GM19099 (cell line): ENCODE measurements at regions not wholly inside any gene's neighbourhood (a gene's known extent, or its start where the extent isn't known, plus 50 kb on each side); places are given as distances from the start of the nearest gene placed in this dataset.

Experiments used
- POLR2A ChIP-seq: IDR thresholded peaks from 3 replicates; pipeline ENCODE4 v1.6.1; 2011; ENCODE audit warnings: low read depth; ENCODE audit not compliant: insufficient read length; ENCODE audit errors: extremely low read depth

DNA sequence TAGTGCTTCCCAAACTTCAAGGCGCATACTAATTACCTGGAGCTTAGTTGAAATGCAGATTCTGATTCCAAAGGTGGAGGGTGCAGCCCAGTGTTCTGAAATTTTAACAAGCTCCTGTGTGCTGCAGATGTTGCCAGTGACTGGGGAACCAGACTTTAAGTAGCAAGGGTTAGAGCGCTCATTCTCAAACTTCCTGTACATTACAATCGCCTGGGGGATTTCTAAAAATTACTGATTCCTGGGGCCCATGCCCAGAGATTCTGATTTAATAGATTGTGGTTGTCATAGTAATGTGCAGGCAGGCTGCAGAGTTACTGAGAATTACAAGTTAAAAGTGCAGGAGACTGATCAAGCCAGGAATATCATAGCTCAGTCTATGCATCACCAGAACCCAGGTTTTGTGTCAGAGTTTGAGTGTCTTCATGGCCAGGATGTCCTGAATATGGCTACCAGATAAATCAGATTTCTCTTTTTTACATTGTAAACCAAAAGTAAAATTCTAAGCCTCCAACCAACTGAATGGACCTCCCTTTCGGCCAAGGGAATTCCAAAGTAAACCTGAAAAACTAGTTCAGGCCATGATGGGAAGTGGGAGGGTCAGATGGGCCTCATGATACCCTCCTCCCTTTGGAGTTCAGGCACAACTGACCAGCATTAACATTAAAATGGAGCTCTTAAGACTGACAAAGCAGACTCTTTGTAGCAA, 121.6 kb downstream of the ATXN3L start:
- no peak for TF ChIP-seq POLR2A

DNA sequence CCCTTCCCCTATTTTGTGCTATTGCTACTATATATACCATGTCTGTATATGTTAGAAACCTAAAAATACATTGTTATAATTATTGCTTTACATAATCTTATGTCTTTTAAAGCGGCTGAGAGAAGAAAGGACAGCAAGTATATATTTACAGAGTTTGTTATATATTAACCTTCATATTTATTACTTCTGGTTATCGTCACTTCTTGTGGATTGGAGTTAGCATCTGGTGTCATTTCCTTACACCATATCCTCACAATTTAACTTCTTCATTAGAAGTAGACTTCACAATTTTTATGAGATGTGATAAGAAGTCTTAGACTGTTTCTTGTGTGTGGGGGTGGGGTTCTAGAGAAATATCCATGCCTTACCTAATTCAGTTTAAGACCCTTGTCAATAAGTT, 123.1 kb downstream of the ATXN3L start:
- no peak for TF ChIP-seq POLR2A

DNA sequence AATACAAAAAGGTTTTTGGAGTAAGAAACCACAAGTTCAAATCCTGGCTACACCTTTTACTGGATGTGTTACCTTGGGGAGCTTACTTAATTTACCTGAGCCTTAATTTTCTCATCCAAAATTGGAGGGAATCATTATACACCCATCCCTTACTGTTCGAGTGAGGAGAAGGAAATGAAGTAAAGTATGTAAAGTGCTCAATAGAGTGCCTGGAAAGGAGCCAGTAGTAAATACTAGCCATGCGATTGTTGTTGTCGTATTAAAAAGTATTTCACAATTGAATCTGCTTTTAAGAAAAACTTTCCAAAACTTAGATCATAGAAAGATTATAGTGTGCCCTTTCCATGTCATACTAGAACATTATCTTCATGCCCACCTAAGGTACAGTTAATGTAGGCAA, 124.5 kb downstream of the ATXN3L start:
- no peak for TF ChIP-seq POLR2A

DNA sequence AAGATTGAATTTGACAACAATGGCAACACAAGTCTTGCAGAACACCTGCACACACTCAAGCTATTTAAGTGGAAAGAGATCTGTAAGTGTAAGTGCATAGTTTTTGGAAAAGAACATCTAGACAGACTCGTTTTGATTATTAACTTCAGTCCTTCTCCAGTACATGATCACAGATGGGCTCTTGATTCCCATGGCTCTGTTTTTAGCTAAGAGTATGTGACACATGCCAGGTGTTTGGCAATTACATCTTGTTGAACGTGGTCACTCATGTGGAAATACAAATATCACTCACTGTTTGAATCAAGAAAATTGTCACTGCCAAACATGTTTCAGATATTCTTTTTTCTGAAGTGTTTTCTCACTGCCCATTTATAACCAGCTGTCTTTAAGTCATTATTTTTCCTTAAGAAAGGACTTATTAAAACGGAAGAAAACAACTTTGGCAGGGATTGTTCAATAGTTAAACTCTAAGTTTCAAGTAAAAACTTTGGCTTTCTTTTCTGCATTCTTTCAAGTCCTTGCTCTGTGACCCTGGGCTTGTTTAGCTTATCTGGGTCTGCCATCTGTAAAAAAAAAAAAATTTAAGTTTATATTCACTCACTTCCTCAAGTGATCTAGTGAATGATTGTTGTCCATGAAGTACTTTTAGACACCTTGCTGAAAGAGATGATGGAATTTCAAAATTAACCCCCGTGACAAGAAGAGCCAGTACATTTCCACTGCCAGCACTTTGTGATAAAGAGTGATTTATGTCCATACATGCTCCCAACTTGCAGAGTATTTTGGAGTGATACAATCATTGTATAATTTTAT, 125.4 kb downstream of the ATXN3L start:
- no peak for TF ChIP-seq POLR2A

DNA sequence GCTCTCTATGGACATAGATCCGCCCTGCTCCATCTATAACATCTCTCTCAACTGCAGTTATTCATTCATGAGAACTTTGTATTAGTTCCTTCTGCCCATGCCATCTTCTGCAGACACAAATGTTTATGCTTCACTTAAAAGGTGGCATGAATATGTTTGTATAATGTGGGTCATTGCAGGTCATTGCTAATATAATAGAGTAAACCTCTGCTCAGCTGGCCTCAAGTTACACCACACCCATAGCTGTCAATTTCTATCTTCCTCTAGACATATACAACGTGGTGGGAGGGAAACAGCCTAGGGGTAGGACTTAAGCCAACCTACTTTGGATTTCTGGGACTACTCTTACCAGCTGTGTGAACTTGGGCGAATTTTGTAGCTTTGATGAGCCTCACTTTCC, 129.8 kb downstream of the ATXN3L start:
- TF ChIP-seq POLR2A = no peak

DNA sequence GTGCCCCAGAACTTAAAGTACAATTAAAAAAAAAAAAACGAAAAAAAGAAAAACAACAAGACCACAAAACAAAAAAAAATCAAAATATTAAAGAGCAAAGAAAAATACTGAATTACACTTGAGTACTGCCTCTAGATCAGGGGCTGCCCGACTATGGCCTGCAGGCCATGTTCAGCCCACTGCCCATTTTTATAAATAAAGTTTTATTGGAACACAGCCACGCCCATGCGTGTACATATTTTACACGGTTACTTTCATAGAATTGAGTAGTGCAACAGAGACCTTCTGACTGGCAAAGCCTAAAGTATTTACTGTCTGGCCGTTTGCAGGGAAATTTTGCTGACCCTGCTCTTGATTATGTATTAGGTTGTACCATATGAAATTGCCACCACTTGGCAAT, 130.5 kb downstream of the ATXN3L start:
- TF ChIP-seq POLR2A = no peak

DNA sequence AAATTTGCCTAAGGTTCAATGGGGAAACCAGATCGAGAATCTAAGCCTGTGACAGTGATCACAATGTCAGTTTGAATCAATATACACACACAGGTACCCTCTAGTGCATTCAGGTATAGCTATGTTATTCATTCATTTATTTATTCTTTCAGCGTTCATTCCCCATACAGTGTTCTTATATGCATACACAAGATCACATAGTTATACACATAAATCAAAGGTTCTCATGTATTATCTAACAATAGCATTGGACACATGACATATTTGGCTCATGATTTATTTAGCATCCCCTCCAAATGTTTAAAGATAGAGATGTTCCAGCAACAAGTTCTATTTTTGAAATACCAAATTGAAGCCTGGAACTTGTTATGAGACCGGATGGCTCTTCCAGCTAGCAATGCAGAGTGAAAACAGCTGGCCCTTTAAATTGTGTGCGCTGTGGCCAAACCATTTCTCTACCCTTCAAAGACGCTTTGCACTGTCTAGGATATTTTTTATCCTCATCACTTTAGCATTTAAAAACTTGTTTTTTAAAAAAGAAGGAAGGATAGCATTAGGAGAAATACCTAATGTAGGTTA, 131.0 kb downstream of the ATXN3L start:
- no peak for TF ChIP-seq POLR2A

DNA sequence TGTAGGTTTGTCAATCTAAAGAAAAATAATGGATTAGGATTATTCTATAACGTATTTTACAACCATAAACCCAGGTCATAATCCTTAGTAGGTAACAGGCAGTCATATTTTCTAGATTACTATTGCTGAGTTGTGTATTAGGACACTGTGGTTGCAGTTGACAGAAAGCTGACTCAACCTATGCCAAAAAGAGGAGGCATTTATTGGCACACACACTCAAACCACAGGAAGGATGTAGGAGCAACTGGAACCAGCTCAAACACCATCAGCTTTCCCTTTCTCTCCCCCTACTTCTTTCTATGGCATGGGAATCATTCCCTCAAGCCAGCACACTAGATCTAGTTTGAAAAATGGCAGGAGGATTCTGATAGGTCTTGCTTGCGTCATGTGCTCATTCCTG, 136.4 kb upstream of the FAM9C start:
- TF ChIP-seq POLR2A = no peak

DNA sequence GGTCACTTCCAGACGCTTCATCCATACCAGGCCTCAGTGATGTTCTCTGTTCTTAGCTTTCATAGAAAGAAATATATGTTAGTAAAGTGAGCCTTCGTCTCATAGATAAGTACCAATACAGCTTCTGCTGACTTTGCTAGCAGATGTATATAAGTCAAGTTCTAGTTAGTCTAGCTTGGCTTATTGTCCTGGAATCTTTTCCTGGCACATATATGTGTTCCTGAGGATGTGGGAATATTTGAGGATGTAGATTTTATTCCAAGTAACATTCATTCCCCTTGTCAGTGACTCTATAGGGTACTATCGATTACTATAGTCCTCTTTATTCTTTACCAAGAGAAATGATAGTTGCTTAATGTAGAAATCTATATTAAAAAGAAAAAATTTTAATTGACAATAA, 135.2 kb upstream of the FAM9C start:
- TF ChIP-seq POLR2A = no peak

DNA sequence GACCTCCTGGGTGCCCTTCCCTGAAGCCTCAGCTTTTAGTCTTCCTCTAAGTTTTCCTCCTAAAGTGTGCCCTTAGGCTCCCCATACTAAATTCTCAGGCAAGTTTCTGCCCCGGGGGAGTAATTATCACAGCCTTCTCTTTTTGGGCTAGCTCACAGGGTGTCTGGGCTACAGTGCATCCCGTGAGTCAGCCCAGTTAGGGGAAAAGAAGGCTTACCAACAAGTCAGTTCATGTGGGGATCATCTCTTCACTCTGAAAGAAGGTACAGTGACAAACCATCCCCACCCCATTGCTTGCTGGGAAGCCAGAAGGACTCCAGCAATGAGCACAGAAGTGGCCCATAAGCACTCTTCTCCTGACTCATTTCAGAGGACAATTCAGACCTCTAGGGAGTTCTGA, 134.7 kb upstream of the FAM9C start:
- TF ChIP-seq POLR2A = no peak

DNA sequence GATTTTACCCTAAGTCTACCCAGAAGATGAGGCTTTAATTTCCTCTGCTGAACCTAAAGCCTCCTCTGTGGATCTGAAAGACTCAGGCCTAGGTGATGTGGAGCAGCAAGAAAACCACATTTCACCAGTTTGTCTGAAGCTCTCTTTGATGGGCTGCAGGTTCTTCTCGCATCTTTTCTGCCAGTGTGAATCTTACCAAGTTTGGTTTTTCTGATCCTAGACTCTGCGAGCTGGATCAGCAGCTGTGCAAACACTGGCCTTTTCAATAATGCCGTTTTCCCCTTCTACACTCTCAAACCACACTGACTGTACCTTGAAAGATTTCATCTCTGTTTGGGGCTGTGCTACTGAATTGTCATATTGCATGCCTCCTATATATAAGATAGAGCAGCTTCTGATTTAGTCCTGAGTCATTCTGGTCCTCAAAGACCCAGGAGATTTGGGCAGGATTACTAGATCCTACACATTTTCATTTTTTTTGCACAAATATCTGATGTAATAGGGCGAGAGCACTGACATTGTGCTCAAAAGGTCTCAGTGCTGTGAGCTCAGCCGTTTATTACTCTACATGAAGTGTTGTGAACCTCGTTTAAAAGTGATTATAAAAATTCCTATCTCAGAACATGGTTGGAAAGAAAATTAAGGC, 133.6 kb upstream of the FAM9C start:
- no peak for TF ChIP-seq POLR2A

DNA sequence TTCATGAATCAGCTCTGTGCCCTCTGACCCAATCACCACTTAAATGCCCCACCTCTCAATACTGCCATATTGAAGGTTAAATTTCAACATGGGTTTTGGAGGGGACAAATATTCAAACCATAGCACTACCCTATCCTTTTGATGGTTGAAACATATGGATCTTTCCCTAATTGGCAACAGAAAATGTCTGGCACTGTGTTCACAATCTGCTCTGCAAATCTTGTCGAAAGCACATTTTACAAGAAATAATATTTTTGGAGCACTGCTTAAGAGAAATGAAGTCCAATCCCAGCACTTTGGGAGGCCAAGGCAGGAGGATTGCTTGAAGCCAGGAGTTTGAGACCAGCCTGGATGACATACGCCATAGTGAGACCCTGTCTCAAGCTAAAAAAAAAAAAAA, 130.6 kb upstream of the FAM9C start:
- TF ChIP-seq POLR2A = no peak

DNA sequence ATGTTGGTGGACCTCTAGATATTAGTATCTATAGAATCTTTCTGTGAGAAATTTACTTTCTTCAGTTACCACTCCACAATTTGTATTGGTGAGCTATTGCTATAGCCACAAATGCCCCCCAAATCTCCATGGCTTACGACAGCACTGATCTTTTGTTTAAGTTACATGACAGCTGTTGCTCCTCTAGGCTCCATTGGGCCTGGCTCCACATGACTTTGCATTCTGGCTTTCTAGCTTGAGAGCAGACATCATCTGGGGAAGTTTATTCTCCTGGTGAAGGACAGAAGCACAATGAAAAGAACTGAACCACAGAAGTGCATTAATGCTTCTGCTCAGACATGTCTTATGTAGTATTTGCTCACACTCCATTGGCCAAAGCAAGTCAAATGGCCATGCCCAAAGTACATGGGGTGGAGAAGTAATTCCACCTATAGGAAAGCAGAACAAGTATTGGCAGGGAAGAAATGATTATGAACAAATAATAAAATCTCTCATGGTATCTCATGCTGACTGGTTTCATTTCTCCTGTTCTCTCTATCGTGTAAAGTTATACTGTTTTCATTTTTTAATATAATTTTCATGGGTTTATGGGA, 126.6 kb upstream of the FAM9C start:
- no peak for TF ChIP-seq POLR2A

DNA sequence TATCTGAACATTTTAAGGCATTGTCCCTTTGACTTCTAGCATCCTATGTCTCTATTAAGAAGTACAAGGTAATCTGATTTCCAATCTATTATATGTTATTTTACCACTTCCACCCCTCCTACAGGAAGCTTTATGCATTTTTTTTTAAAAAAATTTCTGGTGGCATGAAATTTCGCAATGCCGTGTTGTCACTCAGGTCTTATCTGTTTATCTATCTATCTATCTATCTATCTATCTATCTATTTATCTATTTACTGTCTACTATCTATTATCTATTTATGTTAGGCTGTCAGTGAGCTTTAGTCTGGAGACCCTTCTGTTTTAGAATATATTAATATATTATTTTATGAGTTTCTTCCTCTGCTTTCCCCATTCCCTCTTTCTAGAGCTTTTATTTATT, 125.3 kb upstream of the FAM9C start:
- no peak for TF ChIP-seq POLR2A

DNA sequence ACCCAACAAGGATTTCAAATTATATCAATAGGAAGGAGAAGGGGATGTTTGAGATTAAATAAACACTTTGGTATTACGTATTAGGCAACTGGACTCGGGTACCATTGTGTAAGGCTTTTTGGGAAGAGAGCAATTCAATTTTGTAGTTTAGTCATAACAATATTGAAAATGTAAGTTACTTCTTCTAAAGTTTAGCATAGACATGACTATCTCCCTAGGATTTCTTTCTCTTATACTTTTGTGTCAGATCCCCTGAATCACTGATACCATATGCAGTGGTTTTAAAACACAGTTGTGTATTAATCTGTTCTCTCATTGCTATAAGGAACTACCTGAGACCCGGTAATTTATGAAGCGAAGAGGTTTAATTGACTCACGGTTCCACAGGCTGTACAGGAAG, 123.8 kb upstream of the FAM9C start:
- TF ChIP-seq POLR2A = no peak
